ENCODE measurements at regions not wholly inside any gene's neighbourhood (a gene's known extent, or its start where the extent isn't known, plus 50 kb on each side); places are given as distances from the start of the nearest gene placed in this dataset.

- Mint-ChIP-seq H3K9me3 (peaks cover 22% of the 10 kb centered on the region), H3K27me3 (ENCODE audit: low read depth) (no peaks in the 10 kb centered on the region), H3K36me3 (no peaks in the 10 kb centered on the region), H3K4me1 (no peaks in the 10 kb centered on the region), H3K4me3 (no peak overlapping the region), H3K27ac (no peak overlapping the region)
- DNase-seq (ENCODE audit: low spot score in 2 of 2, unreplicated experiment in 2 of 2) = no peak
- no peak for TF ChIP-seq CTCF (IDR thresholded peaks at IDR 0.05; ENCODE audit: unreplicated experiment)
These were observed 191.5 kb downstream of the ZBBX start for GRCh38 chr3:167188592-167188991.

- Mint-ChIP-seq H3K27me3 (ENCODE audit: low read depth) (no peaks in the 10 kb centered on the region), H3K9me3 (peaks cover 8% of the 10 kb centered on the region), H3K27ac (no peak overlapping the region), H3K4me1 (no peaks in the 10 kb centered on the region), H3K4me3 (no peak overlapping the region), H3K36me3 (no peaks in the 10 kb centered on the region)
- TF ChIP-seq CTCF (IDR thresholded peaks at IDR 0.05; ENCODE audit: unreplicated experiment) = no peak
- no peak for DNase-seq (ENCODE audit: low spot score in 2 of 2, unreplicated experiment in 2 of 2)
These were observed 192.9 kb downstream of the ZBBX start for GRCh38 chr3:167187221-167187620.

- Mint-ChIP-seq H3K4me1 (no peaks in the 10 kb centered on the region), H3K36me3 (no peaks in the 10 kb centered on the region), H3K27me3 (ENCODE audit: low read depth) (no peaks in the 10 kb centered on the region), H3K9me3 (no peaks in the 10 kb centered on the region), H3K27ac (no peak overlapping the region), H3K4me3 (no peak overlapping the region)
- DNase-seq (ENCODE audit: low spot score in 2 of 2, unreplicated experiment in 2 of 2) = no peak
- no peak for TF ChIP-seq CTCF (IDR thresholded peaks at IDR 0.05; ENCODE audit: unreplicated experiment)
These were observed 195.6 kb downstream of the ZBBX start for GRCh38 chr3:167184511-167184910.

DNA sequence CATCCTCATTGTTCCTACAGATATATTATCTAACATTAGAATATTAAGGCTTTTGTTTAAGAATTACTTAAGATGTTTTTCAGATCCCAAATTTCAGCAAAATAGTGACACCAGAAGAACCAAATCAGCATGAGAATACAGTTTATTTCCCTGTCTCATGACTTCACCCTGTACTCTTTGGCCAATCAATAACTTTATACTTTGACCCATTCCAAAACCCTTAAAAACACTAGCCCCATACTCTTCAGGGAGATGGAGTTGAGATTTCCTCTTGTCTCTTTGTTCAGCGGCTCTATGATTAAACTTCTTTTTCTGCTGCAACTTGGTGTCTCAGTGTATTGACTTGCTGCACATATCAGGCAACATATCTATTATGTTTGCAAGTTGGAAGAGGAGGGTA, 207.7 kb downstream of the ZBBX start:
- H3K4me3 Mint-ChIP-seq = no peak overlapping the region
- H3K36me3 Mint-ChIP-seq = peaks cover 3% of the 10 kb centered on the region
- H3K27me3 Mint-ChIP-seq (ENCODE audit: low read depth) = no peaks in the 10 kb centered on the region
- no peak overlapping the region for H3K27ac Mint-ChIP-seq
- peaks cover 15% of the 10 kb centered on the region for H3K9me3 Mint-ChIP-seq
- TF ChIP-seq CTCF (IDR thresholded peaks at IDR 0.05; ENCODE audit: unreplicated experiment) = no peak
- peaks cover 5% of the 10 kb centered on the region for H3K4me1 Mint-ChIP-seq
- no peak for DNase-seq (ENCODE audit: low spot score in 2 of 2, unreplicated experiment in 2 of 2)

DNA sequence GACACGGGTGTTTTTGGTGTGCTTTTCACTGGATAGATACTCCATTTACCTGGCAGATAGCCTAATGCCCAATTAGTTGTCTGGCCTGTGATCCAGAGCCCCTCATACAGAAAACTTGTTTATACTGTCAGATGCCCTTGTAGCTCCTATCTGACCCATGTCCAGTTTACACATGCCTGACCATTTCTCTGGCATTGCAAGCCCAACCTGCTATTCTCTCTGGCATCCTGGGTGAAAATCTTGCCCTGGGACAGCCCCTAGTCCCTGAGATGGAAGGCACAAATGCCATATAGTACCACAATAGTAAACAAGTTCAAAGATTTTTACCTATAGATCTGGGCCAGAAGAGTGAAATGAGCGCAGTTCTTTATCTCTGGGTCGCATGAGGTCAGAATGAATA, 212.6 kb downstream of the ZBBX start:
- Mint-ChIP-seq H3K27ac (no peak overlapping the region), H3K4me3 (no peak overlapping the region), H3K4me1 (peaks cover 18% of the 10 kb centered on the region), H3K36me3 (no peaks in the 10 kb centered on the region), H3K9me3 (no peaks in the 10 kb centered on the region), H3K27me3 (ENCODE audit: low read depth) (no peaks in the 10 kb centered on the region)
- DNase-seq (ENCODE audit: low spot score in 2 of 2, unreplicated experiment in 2 of 2) = no peak
- no peak for TF ChIP-seq CTCF (IDR thresholded peaks at IDR 0.05; ENCODE audit: unreplicated experiment)

DNA sequence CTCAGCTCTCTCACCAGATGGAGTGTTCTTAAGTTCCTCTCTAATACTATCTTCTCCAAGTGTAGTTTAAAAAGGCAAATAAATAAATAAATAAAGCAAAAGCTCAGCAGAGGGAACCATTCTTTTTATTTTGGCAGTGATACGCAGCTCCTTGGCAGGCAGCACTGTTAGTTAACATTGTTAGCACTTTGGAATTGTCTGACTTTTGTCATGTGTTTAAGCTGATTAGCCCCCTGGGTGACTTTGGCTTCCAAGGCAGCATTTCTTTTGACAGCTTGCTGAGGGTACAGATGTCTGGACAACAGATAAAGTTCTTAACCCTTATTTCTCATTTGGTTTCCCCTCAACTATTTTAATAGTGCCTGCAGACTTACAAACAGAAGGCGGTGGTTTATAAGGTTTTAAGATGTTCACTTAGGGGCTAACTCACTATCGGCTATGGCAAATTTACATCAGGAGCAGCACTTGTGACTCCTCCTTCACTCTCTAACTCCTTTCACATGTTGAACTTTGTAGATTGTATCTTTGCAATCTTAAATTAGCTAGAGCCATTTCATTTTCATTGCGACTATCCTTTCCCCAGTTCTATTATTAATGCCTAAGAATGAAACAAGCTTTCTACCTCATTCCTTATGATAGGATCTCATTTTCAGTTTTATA, 213.4 kb downstream of the ZBBX start:
- no peak overlapping the region for H3K4me3 Mint-ChIP-seq
- H3K27ac Mint-ChIP-seq = no peak overlapping the region
- H3K4me1 Mint-ChIP-seq = peaks cover 18% of the 10 kb centered on the region

More for the DNA sequence above, 213.4 kb downstream of the ZBBX start:
- Mint-ChIP-seq H3K9me3 (no peaks in the 10 kb centered on the region), H3K27me3 (ENCODE audit: low read depth) (no peaks in the 10 kb centered on the region), H3K36me3 (no peaks in the 10 kb centered on the region)
- no peak for TF ChIP-seq CTCF (IDR thresholded peaks at IDR 0.05; ENCODE audit: unreplicated experiment)
- no peak for DNase-seq (ENCODE audit: low spot score in 2 of 2, unreplicated experiment in 2 of 2)
